ENCODE measurements at regions not wholly inside any gene's neighbourhood (a gene's known extent, or its start where the extent isn't known, plus 50 kb on each side); places are given as distances from the start of the nearest gene placed in this dataset.

DNA sequence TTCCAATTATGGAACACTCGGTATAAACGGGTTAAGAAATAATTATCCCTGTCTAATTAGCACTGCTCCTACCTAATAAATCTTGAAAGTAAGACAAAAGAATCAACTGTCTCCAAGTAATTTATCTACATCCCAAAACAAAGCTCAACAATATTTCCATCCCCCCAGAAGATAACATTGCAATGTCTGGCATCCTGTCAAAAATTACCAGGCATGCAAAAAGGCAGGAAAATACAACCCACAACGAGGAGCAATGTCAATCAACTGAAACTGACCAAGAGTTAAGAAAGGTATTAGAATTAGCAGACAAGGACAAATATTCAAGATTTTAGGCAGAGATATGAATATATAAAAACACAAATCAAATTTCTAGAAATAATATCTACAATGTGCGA is 84.5 kb upstream of the SVIL start:
- TF ChIP-seq, protein P1, sequence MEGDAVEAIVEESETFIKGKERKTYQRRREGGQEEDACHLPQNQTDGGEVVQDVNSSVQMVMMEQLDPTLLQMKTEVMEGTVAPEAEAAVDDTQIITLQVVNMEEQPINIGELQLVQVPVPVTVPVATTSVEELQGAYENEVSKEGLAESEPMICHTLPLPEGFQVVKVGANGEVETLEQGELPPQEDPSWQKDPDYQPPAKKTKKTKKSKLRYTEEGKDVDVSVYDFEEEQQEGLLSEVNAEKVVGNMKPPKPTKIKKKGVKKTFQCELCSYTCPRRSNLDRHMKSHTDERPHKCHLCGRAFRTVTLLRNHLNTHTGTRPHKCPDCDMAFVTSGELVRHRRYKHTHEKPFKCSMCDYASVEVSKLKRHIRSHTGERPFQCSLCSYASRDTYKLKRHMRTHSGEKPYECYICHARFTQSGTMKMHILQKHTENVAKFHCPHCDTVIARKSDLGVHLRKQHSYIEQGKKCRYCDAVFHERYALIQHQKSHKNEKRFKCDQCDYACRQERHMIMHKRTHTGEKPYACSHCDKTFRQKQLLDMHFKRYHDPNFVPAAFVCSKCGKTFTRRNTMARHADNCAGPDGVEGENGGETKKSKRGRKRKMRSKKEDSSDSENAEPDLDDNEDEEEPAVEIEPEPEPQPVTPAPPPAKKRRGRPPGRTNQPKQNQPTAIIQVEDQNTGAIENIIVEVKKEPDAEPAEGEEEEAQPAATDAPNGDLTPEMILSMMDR (conservative IDR thresholded peaks at IDR 0.05 in 1 of 2, IDR thresholded peaks at IDR 0.05 in 1 of 2; ENCODE audit: low read depth in 1 of 2, low read length in 2 of 2) = no peak
- TF ChIP-seq EZH2 (IDR thresholded peaks at IDR 0.05; ENCODE audit: low read length, missing control alignments) = no peak

All from fibroblast of lung (primary cell).